ENCODE measurements at regions not wholly inside any gene's neighbourhood (a gene's known extent, or its start where the extent isn't known, plus 50 kb on each side); places are given as distances from the start of the nearest gene placed in this dataset.

GRCh38 chr1:22228505-22228911 is 85.6 kb upstream of the WNT4 start:
- TF ChIP-seq, protein P1, sequence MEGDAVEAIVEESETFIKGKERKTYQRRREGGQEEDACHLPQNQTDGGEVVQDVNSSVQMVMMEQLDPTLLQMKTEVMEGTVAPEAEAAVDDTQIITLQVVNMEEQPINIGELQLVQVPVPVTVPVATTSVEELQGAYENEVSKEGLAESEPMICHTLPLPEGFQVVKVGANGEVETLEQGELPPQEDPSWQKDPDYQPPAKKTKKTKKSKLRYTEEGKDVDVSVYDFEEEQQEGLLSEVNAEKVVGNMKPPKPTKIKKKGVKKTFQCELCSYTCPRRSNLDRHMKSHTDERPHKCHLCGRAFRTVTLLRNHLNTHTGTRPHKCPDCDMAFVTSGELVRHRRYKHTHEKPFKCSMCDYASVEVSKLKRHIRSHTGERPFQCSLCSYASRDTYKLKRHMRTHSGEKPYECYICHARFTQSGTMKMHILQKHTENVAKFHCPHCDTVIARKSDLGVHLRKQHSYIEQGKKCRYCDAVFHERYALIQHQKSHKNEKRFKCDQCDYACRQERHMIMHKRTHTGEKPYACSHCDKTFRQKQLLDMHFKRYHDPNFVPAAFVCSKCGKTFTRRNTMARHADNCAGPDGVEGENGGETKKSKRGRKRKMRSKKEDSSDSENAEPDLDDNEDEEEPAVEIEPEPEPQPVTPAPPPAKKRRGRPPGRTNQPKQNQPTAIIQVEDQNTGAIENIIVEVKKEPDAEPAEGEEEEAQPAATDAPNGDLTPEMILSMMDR (IDR thresholded peaks at IDR 0.05) = no peak
- no peak for TF ChIP-seq ZFX (IDR thresholded peaks at IDR 0.05; ENCODE audit: borderline replicate concordance)
